ENCODE measurements at regions not wholly inside any gene's neighbourhood (a gene's known extent, or its start where the extent isn't known, plus 50 kb on each side); places are given as distances from the start of the nearest gene placed in this dataset.

- Histone ChIP-seq H3K27ac (replicated peaks) (no peak overlapping the region), H3K27me3 (ENCODE audit: insufficient read depth, poor library complexity, severe bottlenecking) (no peaks in the 10 kb centered on the region), H3K4me3 (replicated peaks; ENCODE audit: insufficient read depth, low read length) (no peak overlapping the region)
- no peak for TF ChIP-seq REST (IDR thresholded peaks at IDR 0.05; ENCODE audit: insufficient replicate concordance, low read depth)
- TF ChIP-seq POLR2AphosphoS5 (IDR thresholded peaks at IDR 0.05; ENCODE audit: low read depth) = no peak
- TF ChIP-seq SPI1 (IDR thresholded peaks at IDR 0.05; ENCODE audit: borderline replicate concordance, low read depth) = no peak
- no peak for TF ChIP-seq GABPA (IDR thresholded peaks at IDR 0.05; ENCODE audit: low read depth)
- no peak for TF ChIP-seq CTCF (IDR thresholded peaks at IDR 0.05; ENCODE audit: insufficient read depth, low read length)
- no peak for DNase-seq (ENCODE audit: low read depth in 1 of 2, low spot score in 1 of 2)
These were observed 1239.3 kb downstream of the CDH11 start for GRCh38 chr16:63882576-63882975.

GRCh38 chr16:63880948-63881347 is 1240.9 kb downstream of the CDH11 start:
- no peak overlapping the region for H3K4me3 ChIP-seq (replicated peaks; ENCODE audit: insufficient read depth, low read length)
- H3K27me3 ChIP-seq (ENCODE audit: insufficient read depth, poor library complexity, severe bottlenecking) = no peaks in the 10 kb centered on the region
- TF ChIP-seq SPI1 (IDR thresholded peaks at IDR 0.05; ENCODE audit: borderline replicate concordance, low read depth) = no peak
- no peak for TF ChIP-seq GABPA (IDR thresholded peaks at IDR 0.05; ENCODE audit: low read depth)
- no peak for TF ChIP-seq REST (IDR thresholded peaks at IDR 0.05; ENCODE audit: insufficient replicate concordance, low read depth)
- TF ChIP-seq CTCF (IDR thresholded peaks at IDR 0.05; ENCODE audit: insufficient read depth, low read length) = no peak
- no peak overlapping the region for H3K27ac ChIP-seq (replicated peaks)
- no peak for DNase-seq (ENCODE audit: low read depth in 1 of 2, low spot score in 1 of 2)

GRCh38 chr16:63877401-63877800 is 1244.5 kb downstream of the CDH11 start:
- TF ChIP-seq CTCF (IDR thresholded peaks at IDR 0.05; ENCODE audit: insufficient read depth, low read length) (no peak), POLR2AphosphoS5 (IDR thresholded peaks at IDR 0.05; ENCODE audit: low read depth) (no peak), REST (IDR thresholded peaks at IDR 0.05; ENCODE audit: insufficient replicate concordance, low read depth) (no peak), GABPA (IDR thresholded peaks at IDR 0.05; ENCODE audit: low read depth) (no peak), SPI1 (IDR thresholded peaks at IDR 0.05; ENCODE audit: borderline replicate concordance, low read depth) (no peak)
- no peak overlapping the region for H3K4me3 ChIP-seq (replicated peaks; ENCODE audit: insufficient read depth, low read length)
- H3K27ac ChIP-seq (replicated peaks) = no peak overlapping the region
- DNase-seq (ENCODE audit: low read depth in 1 of 2, low spot score in 1 of 2) = no peak
- no peaks in the 10 kb centered on the region for H3K27me3 ChIP-seq (ENCODE audit: insufficient read depth, poor library complexity, severe bottlenecking)

All from HL-60 (cell line).